Cardiac muscle cell (in vitro differentiated cells and primary cell): ENCODE measurements at regions not wholly inside any gene's neighbourhood (a gene's known extent, or its start where the extent isn't known, plus 50 kb on each side); places are given as distances from the start of the nearest gene placed in this dataset.

ENCODE experiments used
- DNase-seq, 2 donors: peaks; one replicate each; pipeline versions ENCODE4 v3.0.0 to v3.0.0-alpha.2; 2010 to 2017; ENCODE audit warnings: low read depth in 1 of 2, low spot score in 1 of 2
- H3K27ac ChIP-seq: fragments of 200-600 bp; sonication (generic); 2 replicates; pipeline ENCODE4 v1.5.1; 2016
- H3K27me3 ChIP-seq: fragments of 200-600 bp; sonication (generic); 2 replicates; pipeline ENCODE4 v1.6.0; 2016; ENCODE audit warnings: control low read depth
- H3K36me3 ChIP-seq: fragments of 200-600 bp; sonication (generic); 2 replicates; pipeline ENCODE4 v1.5.1; 2016; ENCODE audit warnings: control low read depth
- H3K4me1 ChIP-seq: fragments of 200-600 bp; sonication (generic); 2 replicates; pipeline ENCODE4 v1.8.1; 2017; ENCODE audit warnings: low read depth, mild to moderate bottlenecking, mixed run types
- H3K4me3 ChIP-seq: fragments of 200-600 bp; sonication (generic); 2 replicates; pipeline ENCODE4 v1.5.1; 2016; ENCODE audit warnings: mild to moderate bottlenecking
- H3K9me3 ChIP-seq: fragments of 200-600 bp; sonication (generic); 2 replicates; pipeline ENCODE4 v1.5.1; 2017; ENCODE audit warnings: low read depth, mild to moderate bottlenecking, control low read depth
- CTCF ChIP-seq: IDR thresholded peaks from 2 replicates; pipeline ENCODE4 v1.5.1; 2012; ENCODE audit warnings: low read depth, mild to moderate bottlenecking, low read length

GRCh38 chr13:84885868-84886267 lies 913.4 kb downstream of the SLITRK6 start:
- Histone ChIP-seq H3K27me3 (no peaks in the 10 kb centered on the region), H3K36me3 (no peaks in the 10 kb centered on the region), H3K9me3 (no peaks in the 10 kb centered on the region), H3K27ac (no peak overlapping the region), H3K4me3 (no peak overlapping the region), H3K4me1 (no peaks in the 10 kb centered on the region)
- no peak for DNase-seq
- no peak for TF ChIP-seq CTCF

- H3K4me1 ChIP-seq, result no peaks in the 10 kb centered on the region
Measured at GRCh38 chr13:84873951-84874350, 925.3 kb downstream of the SLITRK6 start.

GRCh38 chr13:84870190-84870589 lies 929.0 kb downstream of the SLITRK6 start:
- no peak for TF ChIP-seq CTCF
- DNase-seq, result no peak
- no peak overlapping the region for H3K4me3 ChIP-seq
- no peaks in the 10 kb centered on the region for H3K36me3 ChIP-seq
- H3K27me3 ChIP-seq, result no peaks in the 10 kb centered on the region
- no peak overlapping the region for H3K27ac ChIP-seq
- no peaks in the 10 kb centered on the region for H3K4me1 ChIP-seq
- no peaks in the 10 kb centered on the region for H3K9me3 ChIP-seq

More at GRCh38 chr13:84873951-84874350, 925.3 kb downstream of the SLITRK6 start:
- no peaks in the 10 kb centered on the region for H3K9me3 ChIP-seq
- no peak overlapping the region for H3K4me3 ChIP-seq
- no peak for TF ChIP-seq CTCF
- H3K27me3 ChIP-seq, result no peaks in the 10 kb centered on the region
- no peak overlapping the region for H3K27ac ChIP-seq
- H3K36me3 ChIP-seq, result no peaks in the 10 kb centered on the region
- no peak for DNase-seq

GRCh38 chr13:84867246-84867645 lies 932.0 kb downstream of the SLITRK6 start:
- DNase-seq, result no peak
- Histone ChIP-seq H3K27me3 (no peaks in the 10 kb centered on the region), H3K36me3 (no peaks in the 10 kb centered on the region), H3K9me3 (no peaks in the 10 kb centered on the region), H3K27ac (no peak overlapping the region), H3K4me1 (no peaks in the 10 kb centered on the region), H3K4me3 (no peak overlapping the region)
- TF ChIP-seq CTCF, result no peak

GRCh38 chr13:84865783-84866221 lies 933.4 kb downstream of the SLITRK6 start:
- Histone ChIP-seq H3K27me3 (no peaks in the 10 kb centered on the region), H3K27ac (no peak overlapping the region), H3K36me3 (no peaks in the 10 kb centered on the region), H3K9me3 (no peaks in the 10 kb centered on the region), H3K4me1 (no peaks in the 10 kb centered on the region), H3K4me3 (no peak overlapping the region)
- DNase-seq, result peak in 1 of 2 donors; percentile 42
- no peak for TF ChIP-seq CTCF

- H3K27ac ChIP-seq, result no peak overlapping the region
- H3K4me1 ChIP-seq, result no peaks in the 10 kb centered on the region
- H3K9me3 ChIP-seq, result no peaks in the 10 kb centered on the region
- no peaks in the 10 kb centered on the region for H3K36me3 ChIP-seq
- no peak for TF ChIP-seq CTCF
- no peaks in the 10 kb centered on the region for H3K27me3 ChIP-seq
- DNase-seq, result no peak
- no peak overlapping the region for H3K4me3 ChIP-seq
Measured at GRCh38 chr13:84864341-84864740, 934.9 kb downstream of the SLITRK6 start.
